ENCODE measurements at regions not wholly inside any gene's neighbourhood (a gene's known extent, or its start where the extent isn't known, plus 50 kb on each side); places are given as distances from the start of the nearest gene placed in this dataset.

DNA sequence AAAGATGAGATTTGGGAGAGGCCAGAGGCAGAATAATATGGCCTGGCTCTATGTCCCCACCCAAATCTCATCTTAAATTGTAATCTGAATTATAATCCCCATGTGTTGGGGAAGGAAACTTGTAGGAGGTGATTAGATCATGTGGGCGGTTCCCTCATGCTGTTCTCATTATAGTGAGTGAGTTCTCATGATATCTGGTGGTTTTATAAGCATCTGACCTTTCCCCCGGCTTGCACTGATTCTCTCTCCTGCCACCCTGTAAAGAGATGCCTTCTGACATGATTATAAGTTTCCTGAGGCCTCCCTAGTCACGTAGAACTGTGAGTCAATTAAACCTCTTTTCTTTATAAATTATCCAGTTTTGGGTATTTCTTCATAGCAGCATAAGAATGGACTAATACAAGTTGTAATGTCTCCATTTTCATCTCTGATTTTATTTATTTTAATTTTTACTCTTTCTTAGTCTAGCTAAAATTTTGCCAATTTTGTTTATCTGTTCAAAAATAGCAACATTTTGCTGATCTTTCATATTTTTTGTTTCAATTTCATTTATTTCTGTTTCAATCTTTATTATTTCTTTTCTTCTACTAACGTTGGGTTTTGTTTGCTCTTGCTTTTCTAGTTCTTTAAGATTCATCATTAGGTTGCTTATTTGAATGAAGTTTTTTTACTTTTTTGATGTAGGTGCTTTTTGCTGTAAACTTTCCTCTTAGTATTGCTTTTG, 67.0 kb upstream of the ZRANB2 start:
- Histone ChIP-seq H3K4me3 (no peak overlapping the region), H3K27ac (ENCODE audit: extremely low read depth, low read depth, low read length) (no peak overlapping the region), H3K9me1 (ENCODE audit: control insufficient read depth, insufficient read depth, low read length) (no peaks in the 10 kb centered on the region), H3K79me2 (ENCODE audit: control insufficient read depth, insufficient read depth, low read length) (no peaks in the 10 kb centered on the region), H4K20me1 (replicated peaks; ENCODE audit: control insufficient read depth, insufficient read depth, low read length) (no peaks in the 10 kb centered on the region), H3K27me3 (ENCODE audit: control insufficient read depth in 2 of 2, insufficient read depth in 2 of 2, low read length in 2 of 2) (no peaks in the 10 kb centered on the region), H3K4me2 (ENCODE audit: insufficient read depth, low read length) (no peak overlapping the region), H3K36me3 (ENCODE audit: control insufficient read depth, insufficient read depth, low read length) (no peaks in the 10 kb centered on the region), H3K9me3 (replicated peaks; ENCODE audit: control insufficient read depth, insufficient read depth, low read depth, low read length) (no peaks in the 10 kb centered on the region), H3K9ac (ENCODE audit: insufficient read depth in 1 of 2, low read depth in 2 of 2, low read length in 2 of 2) (no peak overlapping the region), H2AFZ (ENCODE audit: low read depth, low read length) (no peak overlapping the region), H3K4me1 (replicated peaks in 1 of 2; ENCODE audit: control insufficient read depth in 2 of 2, insufficient read depth in 2 of 2, low read length in 2 of 2) (no peaks in the 10 kb centered on the region)
- no peak for FAIRE-seq
- ChIA-PET CTCF (ENCODE audit: low intra/inter-chr PET ratio) (no interaction called here), POLR2A (no interaction called here)
- no TSS peak for BruUV-seq (replicated peaks)
- intact Hi-C loops (cut with micrococcal nuclease) (no loop called here), in situ Hi-C loops (cut with MboI) (no loop called here)
- 0% methylated on average over 4 of the region's 4 CpGs for WGBS (ENCODE audit: insufficient coverage, low coverage, missing lambda C conversion rate)
- no peak for DNase-seq (ENCODE audit: extremely low read depth in 1 of 4, low spot score in 3 of 4)
- TF ChIP-seq KLF13 (tag; IDR thresholded peaks at IDR 0.05; ENCODE audit: borderline replicate concordance, low read depth), result no peak
- TF ChIP-seq ZNF311 (CRISPR knock-in tag; IDR thresholded peaks at IDR 0.05), result no peak
- TF ChIP-seq MEF2D (tag; conservative IDR thresholded peaks at IDR 0.05; ENCODE audit: low read depth), result no peak
- TF ChIP-seq FOXJ3 (CRISPR knock-in tag; IDR thresholded peaks at IDR 0.05), result no peak
- no peak for TF ChIP-seq PML (IDR thresholded peaks at IDR 0.05; ENCODE audit: low read length)
- TF ChIP-seq ZNF316 (IDR thresholded peaks at IDR 0.05), result peak; percentile 95
- TF ChIP-seq ATF7 (IDR thresholded peaks at IDR 0.05), result no peak
- no peak for TF ChIP-seq CHCHD3 (CRISPR knock-in tag; IDR thresholded peaks at IDR 0.05)
- peak; percentile 39; the same call in 1 of the 2 replicates for TF ChIP-seq MAFF (IDR thresholded peaks at IDR 0.05; ENCODE audit: low read length)
- TF ChIP-seq C11orf30 (IDR thresholded peaks at IDR 0.05; ENCODE audit: low read depth), result peak; percentile 84
- TF ChIP-seq, protein P1, sequence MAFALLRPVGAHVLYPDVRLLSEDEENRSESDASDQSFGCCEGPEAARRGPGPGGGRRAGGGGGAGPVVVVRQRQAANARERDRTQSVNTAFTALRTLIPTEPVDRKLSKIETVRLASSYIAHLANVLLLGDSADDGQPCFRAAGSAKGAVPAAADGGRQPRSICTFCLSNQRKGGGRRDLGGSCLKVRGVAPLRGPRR (CRISPR knock-in tag; IDR thresholded peaks at IDR 0.05), result no peak
- TF ChIP-seq, protein P2, sequence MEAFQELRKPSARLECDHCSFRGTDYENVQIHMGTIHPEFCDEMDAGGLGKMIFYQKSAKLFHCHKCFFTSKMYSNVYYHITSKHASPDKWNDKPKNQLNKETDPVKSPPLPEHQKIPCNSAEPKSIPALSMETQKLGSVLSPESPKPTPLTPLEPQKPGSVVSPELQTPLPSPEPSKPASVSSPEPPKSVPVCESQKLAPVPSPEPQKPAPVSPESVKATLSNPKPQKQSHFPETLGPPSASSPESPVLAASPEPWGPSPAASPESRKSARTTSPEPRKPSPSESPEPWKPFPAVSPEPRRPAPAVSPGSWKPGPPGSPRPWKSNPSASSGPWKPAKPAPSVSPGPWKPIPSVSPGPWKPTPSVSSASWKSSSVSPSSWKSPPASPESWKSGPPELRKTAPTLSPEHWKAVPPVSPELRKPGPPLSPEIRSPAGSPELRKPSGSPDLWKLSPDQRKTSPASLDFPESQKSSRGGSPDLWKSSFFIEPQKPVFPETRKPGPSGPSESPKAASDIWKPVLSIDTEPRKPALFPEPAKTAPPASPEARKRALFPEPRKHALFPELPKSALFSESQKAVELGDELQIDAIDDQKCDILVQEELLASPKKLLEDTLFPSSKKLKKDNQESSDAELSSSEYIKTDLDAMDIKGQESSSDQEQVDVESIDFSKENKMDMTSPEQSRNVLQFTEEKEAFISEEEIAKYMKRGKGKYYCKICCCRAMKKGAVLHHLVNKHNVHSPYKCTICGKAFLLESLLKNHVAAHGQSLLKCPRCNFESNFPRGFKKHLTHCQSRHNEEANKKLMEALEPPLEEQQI (IDR thresholded peaks at IDR 0.05), result no peak
- TF ChIP-seq, protein P3, sequence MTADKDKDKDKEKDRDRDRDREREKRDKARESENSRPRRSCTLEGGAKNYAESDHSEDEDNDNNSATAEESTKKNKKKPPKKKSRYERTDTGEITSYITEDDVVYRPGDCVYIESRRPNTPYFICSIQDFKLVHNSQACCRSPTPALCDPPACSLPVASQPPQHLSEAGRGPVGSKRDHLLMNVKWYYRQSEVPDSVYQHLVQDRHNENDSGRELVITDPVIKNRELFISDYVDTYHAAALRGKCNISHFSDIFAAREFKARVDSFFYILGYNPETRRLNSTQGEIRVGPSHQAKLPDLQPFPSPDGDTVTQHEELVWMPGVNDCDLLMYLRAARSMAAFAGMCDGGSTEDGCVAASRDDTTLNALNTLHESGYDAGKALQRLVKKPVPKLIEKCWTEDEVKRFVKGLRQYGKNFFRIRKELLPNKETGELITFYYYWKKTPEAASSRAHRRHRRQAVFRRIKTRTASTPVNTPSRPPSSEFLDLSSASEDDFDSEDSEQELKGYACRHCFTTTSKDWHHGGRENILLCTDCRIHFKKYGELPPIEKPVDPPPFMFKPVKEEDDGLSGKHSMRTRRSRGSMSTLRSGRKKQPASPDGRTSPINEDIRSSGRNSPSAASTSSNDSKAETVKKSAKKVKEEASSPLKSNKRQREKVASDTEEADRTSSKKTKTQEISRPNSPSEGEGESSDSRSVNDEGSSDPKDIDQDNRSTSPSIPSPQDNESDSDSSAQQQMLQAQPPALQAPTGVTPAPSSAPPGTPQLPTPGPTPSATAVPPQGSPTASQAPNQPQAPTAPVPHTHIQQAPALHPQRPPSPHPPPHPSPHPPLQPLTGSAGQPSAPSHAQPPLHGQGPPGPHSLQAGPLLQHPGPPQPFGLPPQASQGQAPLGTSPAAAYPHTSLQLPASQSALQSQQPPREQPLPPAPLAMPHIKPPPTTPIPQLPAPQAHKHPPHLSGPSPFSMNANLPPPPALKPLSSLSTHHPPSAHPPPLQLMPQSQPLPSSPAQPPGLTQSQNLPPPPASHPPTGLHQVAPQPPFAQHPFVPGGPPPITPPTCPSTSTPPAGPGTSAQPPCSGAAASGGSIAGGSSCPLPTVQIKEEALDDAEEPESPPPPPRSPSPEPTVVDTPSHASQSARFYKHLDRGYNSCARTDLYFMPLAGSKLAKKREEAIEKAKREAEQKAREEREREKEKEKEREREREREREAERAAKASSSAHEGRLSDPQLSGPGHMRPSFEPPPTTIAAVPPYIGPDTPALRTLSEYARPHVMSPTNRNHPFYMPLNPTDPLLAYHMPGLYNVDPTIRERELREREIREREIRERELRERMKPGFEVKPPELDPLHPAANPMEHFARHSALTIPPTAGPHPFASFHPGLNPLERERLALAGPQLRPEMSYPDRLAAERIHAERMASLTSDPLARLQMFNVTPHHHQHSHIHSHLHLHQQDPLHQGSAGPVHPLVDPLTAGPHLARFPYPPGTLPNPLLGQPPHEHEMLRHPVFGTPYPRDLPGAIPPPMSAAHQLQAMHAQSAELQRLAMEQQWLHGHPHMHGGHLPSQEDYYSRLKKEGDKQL (CRISPR knock-in tag; IDR thresholded peaks at IDR 0.05; ENCODE audit: borderline replicate concordance), result no peak
- no peak for TF ChIP-seq MCM7 (IDR thresholded peaks at IDR 0.05)
- peak; percentile 77 for TF ChIP-seq MAFG (tag; conservative IDR thresholded peaks at IDR 0.05)
- no peak for TF ChIP-seq RCOR1 (IDR thresholded peaks at IDR 0.05; ENCODE audit: borderline replicate concordance in 1 of 2, low read depth in 2 of 2, low read length in 2 of 2)
- ATAC-seq, result no peak
